CD4-positive, alpha-beta T cell (primary cell): ENCODE measurements at regions not wholly inside any gene's neighbourhood (a gene's known extent, or its start where the extent isn't known, plus 50 kb on each side); places are given as distances from the start of the nearest gene placed in this dataset.
A peak's percentile ranks its signal among the peaks of the same experiment; 100 is the strongest.

ENCODE experiments used
- ATAC-seq: fragments of 200-7000 bp; cut with Tn5 transposase; one replicate; pipeline ENCODE4 v1.10.0; 2022; ENCODE audit warnings: mild to moderate bottlenecking; ENCODE audit not compliant: poor library complexity
- CTCF ChIA-PET: fragments of 350-600 bp; sonication (Branson Sonifier 250); formaldehyde crosslinking; loops from one replicate; lab custom pipeline; 2021; ENCODE audit warnings: antibody characterized with exemption, inconsistent platforms; lab: Charles Lee
- POLR2A ChIA-PET: fragments of 350-600 bp; sonication (Branson Sonifier 250); formaldehyde crosslinking; loops from one replicate; lab custom pipeline; 2021; ENCODE audit warnings: antibody characterized with exemption, inconsistent platforms; lab: Charles Lee
- DNase-seq, 14 experiments: peaks; one replicate each; pipeline ENCODE4 v3.0.0-alpha.2; 2013 to 2020; ENCODE audit warnings: mixed read lengths in 2 of 14
- H3K27ac ChIP-seq, 2 donors: one replicate each; pipeline versions ENCODE4 v1.5.1 to v1.7.0; 2013; ENCODE audit warnings: low read length in 2 of 2, low read depth in 1 of 2, mild to moderate bottlenecking in 1 of 2
- H3K27me3 ChIP-seq, 2 experiments: 1 replicate in 1 of 2; 2 replicates in 1 of 2; pipeline versions ENCODE4 v1.6.1 to v1.7.0; 2013; ENCODE audit warnings: low read length in 2 of 2, control low read depth in 1 of 2, mild to moderate bottlenecking in 1 of 2, moderate library complexity in 1 of 2; ENCODE audit not compliant: insufficient read depth in 2 of 2, control insufficient read depth in 1 of 2
- H3K36me3 ChIP-seq: one replicate; pipeline ENCODE4 v1.6.1; 2013; ENCODE audit warnings: low read length, control low read depth; ENCODE audit not compliant: insufficient read depth
- H3K4me1 ChIP-seq: one replicate; pipeline ENCODE4 v1.6.1; 2013; ENCODE audit warnings: low read length, control low read depth; ENCODE audit not compliant: insufficient read depth
- H3K4me3 ChIP-seq: one replicate; pipeline ENCODE4 v1.5.1; 2013; ENCODE audit warnings: mild to moderate bottlenecking, low read length, moderate library complexity
- H3K9me3 ChIP-seq, 2 experiments: 1 replicate in 1 of 2; 2 replicates in 1 of 2; pipeline versions ENCODE4 v1.6.1 to v1.7.0; 2013; ENCODE audit warnings: low read length in 2 of 2, mild to moderate bottlenecking in 2 of 2, control low read depth in 1 of 2, moderate library complexity in 1 of 2; ENCODE audit not compliant: control insufficient read depth in 1 of 2, insufficient read depth in 1 of 2
- H3K27ac Mint-ChIP-seq: one replicate; pipeline ENCODE4 v1.8.0; 2020; ENCODE audit warnings: mixed read lengths
- H3K27me3 Mint-ChIP-seq: one replicate; pipeline ENCODE4 v1.8.0; 2021; ENCODE audit warnings: mixed read lengths
- H3K36me3 Mint-ChIP-seq: one replicate; pipeline ENCODE4 v1.8.0; 2021; ENCODE audit warnings: low read depth, mixed read lengths
- H3K4me1 Mint-ChIP-seq: one replicate; pipeline ENCODE4 v1.8.0; 2021; ENCODE audit warnings: low read depth, mixed read lengths
- H3K4me3 Mint-ChIP-seq: one replicate; pipeline ENCODE4 v1.8.0; 2020; ENCODE audit warnings: mild to moderate bottlenecking, mixed read lengths
- H3K9me3 Mint-ChIP-seq: one replicate; pipeline ENCODE4 v1.8.0; 2020; ENCODE audit warnings: mixed read lengths
- CTCF ChIP-seq: fragments of 200-600 bp; IDR thresholded peaks from one replicate; pipeline ENCODE4 v1.8.0; 2022; ENCODE audit warnings: antibody characterized with exemption, mild to moderate bottlenecking
- intact Hi-C, 2 experiments: fragments of 100-400 bp; cut with DNase I in 1 of 2; cut with micrococcal nuclease in 1 of 2; formaldehyde crosslinking; loops; one replicate each; pipeline versions ENCODE4 v1.15.1 to v1.9.0; 2023 to 2025; cut with DNase I, micrococcal nuclease

- Mint-ChIP-seq H3K36me3 (no peaks in the 10 kb centered on the region), H3K9me3 (no peaks in the 10 kb centered on the region), H3K4me1 (peaks cover 6% of the 10 kb centered on the region), H3K27ac (no peak overlapping the region), H3K27me3 (no peaks in the 10 kb centered on the region), H3K4me3 (no peak overlapping the region)
- DNase-seq, result no peak
- ChIA-PET CTCF (interaction anchor here (1.6 to 3.2 kb wide), 5 partner anchors 12 to 278 kb away, joined by 9 to 22 read pairs (median 18); no protein-coding TSS in a partner anchor), POLR2A (no interaction called here)
- H3K4me1 ChIP-seq, result no peaks in the 10 kb centered on the region
- no peaks in the 10 kb centered on the region for H3K9me3 ChIP-seq
- H3K27me3 ChIP-seq, result no peaks in the 10 kb centered on the region
- H3K36me3 ChIP-seq, result no peaks in the 10 kb centered on the region
- H3K4me3 ChIP-seq, result no peak overlapping the region
- intact Hi-C loops, result loop anchor here (5.0 kb wide), 1 partner anchor 132 kb away; the partner anchor contains the start of gene ANKH (in 2 of the 2)
- ATAC-seq, result no peak
- TF ChIP-seq CTCF, result no peak
- H3K27ac ChIP-seq, result no peak overlapping the region
Observed at GRCh38 chr5:15004506-15004905, 132.9 kb upstream of the ANKH start.

- Mint-ChIP-seq H3K27me3 (no peaks in the 10 kb centered on the region), H3K27ac (no peak overlapping the region), H3K4me3 (no peak overlapping the region), H3K9me3 (no peaks in the 10 kb centered on the region), H3K36me3 (no peaks in the 10 kb centered on the region), H3K4me1 (peaks cover 6% of the 10 kb centered on the region)
- intact Hi-C loops, result loop anchor here (1.0 to 5.0 kb wide), 7 partner anchors 11 to 318 kb away; partner anchors contain the start of gene ANKH (in 2 of the 2)
- H3K4me1 ChIP-seq, result no peaks in the 10 kb centered on the region
- peak; percentile 23 to 84 (median 40) for DNase-seq
- POLR2A ChIA-PET, result interaction anchor here (1.2 to 2.1 kb wide), 4 partner anchors 10 to 318 kb away, joined by 3 to 19 read pairs (median 6); no protein-coding TSS in a partner anchor
- no peak overlapping the region for H3K27ac ChIP-seq
- CTCF ChIA-PET, result interaction anchor here (0.6 to 3.2 kb wide), 18 partner anchors 9 to 318 kb away, joined by 3 to 22 read pairs (median 4); no protein-coding TSS in a partner anchor
- H3K27me3 ChIP-seq, result no peaks in the 10 kb centered on the region
- no peak overlapping the region for H3K4me3 ChIP-seq
- TF ChIP-seq CTCF, result peak; percentile 81
- H3K9me3 ChIP-seq, result no peaks in the 10 kb centered on the region
- peak; percentile 100 for ATAC-seq
- H3K36me3 ChIP-seq, result no peaks in the 10 kb centered on the region
Observed at GRCh38 chr5:15003511-15003920, 131.9 kb upstream of the ANKH start.

- no peak overlapping the region for H3K4me3 ChIP-seq
- H3K27me3 Mint-ChIP-seq, result no peaks in the 10 kb centered on the region
- DNase-seq, result no peak
- H3K36me3 Mint-ChIP-seq, result no peaks in the 10 kb centered on the region
- no peak overlapping the region for H3K27ac Mint-ChIP-seq
- no peaks in the 10 kb centered on the region for H3K9me3 ChIP-seq
- ChIA-PET POLR2A (interaction anchor here (1.2 to 2.1 kb wide), 4 partner anchors 10 to 317 kb away, joined by 3 to 19 read pairs (median 6); no protein-coding TSS in a partner anchor), CTCF (interaction anchor here (1.0 to 3.2 kb wide), 12 partner anchors 8 to 318 kb away, joined by 3 to 22 read pairs (median 9); no protein-coding TSS in a partner anchor)
- H3K27me3 ChIP-seq, result peaks cover 0 to 5% of the 10 kb centered on the region in 2 experiments
- H3K4me3 Mint-ChIP-seq, result no peak overlapping the region
- no peak for TF ChIP-seq CTCF
- no peaks in the 10 kb centered on the region for H3K4me1 ChIP-seq
- intact Hi-C loops, result loop anchor here (1.0 to 5.0 kb wide), 7 partner anchors 10 to 317 kb away; partner anchors contain the start of gene ANKH (in 2 of the 2)
- H3K4me1 Mint-ChIP-seq, result peaks cover 6% of the 10 kb centered on the region
- no peak for ATAC-seq
- peaks cover 3% of the 10 kb centered on the region for H3K9me3 Mint-ChIP-seq
- no peak overlapping the region for H3K27ac ChIP-seq
- no peaks in the 10 kb centered on the region for H3K36me3 ChIP-seq
Observed at GRCh38 chr5:15002791-15003190, 131.2 kb upstream of the ANKH start.
